H9 (cell line): ENCODE measurements at regions not wholly inside any gene's neighbourhood (a gene's known extent, or its start where the extent isn't known, plus 50 kb on each side); places are given as distances from the start of the nearest gene placed in this dataset.

Experiments used
- DNase-seq: peaks from one replicate; pipeline ENCODE4 v3.0.0-alpha.2; 2017
- H2AFZ ChIP-seq: one replicate; pipeline ENCODE4 v1.6.1; 2013; ENCODE audit warnings: mild to moderate bottlenecking, low read length, control low read depth, moderate library complexity
- H2AK5ac ChIP-seq: 2 replicates; pipeline ENCODE4 v1.6.1; 2013; ENCODE audit warnings: low read length, control low read depth, mixed read lengths; ENCODE audit not compliant: insufficient read length
- H2BK120ac ChIP-seq: one replicate; pipeline ENCODE4 v1.6.1; 2013; ENCODE audit warnings: low read depth, mild to moderate bottlenecking, low read length, control low read depth, inconsistent platforms; ENCODE audit not compliant: poor library complexity, severe bottlenecking
- H2BK12ac ChIP-seq: 2 replicates; pipeline ENCODE4 v1.6.1; 2013; ENCODE audit warnings: low read length, control low read depth, mixed read lengths, low read depth; ENCODE audit not compliant: insufficient read length
- H2BK15ac ChIP-seq: 2 replicates; pipeline ENCODE4 v1.6.1; 2013; ENCODE audit warnings: low read depth, low read length, control low read depth
- H2BK20ac ChIP-seq: one replicate; pipeline ENCODE4 v1.6.1; 2013; ENCODE audit warnings: low read depth, mild to moderate bottlenecking, low read length, control low read depth, inconsistent platforms; ENCODE audit not compliant: poor library complexity, severe bottlenecking
- H2BK5ac ChIP-seq: 2 replicates; pipeline ENCODE4 v1.6.1; 2013; ENCODE audit warnings: low read length, control low read depth, mixed read lengths; ENCODE audit not compliant: insufficient read length
- H3K14ac ChIP-seq: 2 replicates; pipeline ENCODE4 v1.6.1; 2013; ENCODE audit warnings: low read length, control low read depth; ENCODE audit not compliant: insufficient read depth
- H3K18ac ChIP-seq: 2 replicates; pipeline ENCODE4 v1.6.1; 2013; ENCODE audit warnings: low read depth, mild to moderate bottlenecking, mixed read lengths, low read length, control low read depth; ENCODE audit not compliant: insufficient read length
- H3K23ac ChIP-seq: 2 replicates; pipeline ENCODE4 v1.6.1; 2013; ENCODE audit warnings: low read length, control low read depth, mixed read lengths, low read depth; ENCODE audit not compliant: insufficient read length
- H3K23me2 ChIP-seq: 2 replicates; pipeline ENCODE4 v1.6.1; 2013; ENCODE audit warnings: low read depth, mild to moderate bottlenecking, mixed read lengths, low read length, control low read depth; ENCODE audit not compliant: insufficient read length, poor library complexity, severe bottlenecking
- H3K27ac ChIP-seq: 2 replicates; pipeline ENCODE4 v1.5.1; 2013; ENCODE audit warnings: low read length, control low read depth, mixed read lengths, low read depth; ENCODE audit not compliant: insufficient read length
- H3K27me3 ChIP-seq: 2 replicates; pipeline ENCODE4 v1.6.1; 2013; ENCODE audit warnings: low read length, control low read depth, inconsistent platforms; ENCODE audit not compliant: insufficient read depth
- H3K4ac ChIP-seq: 2 replicates; pipeline ENCODE4 v1.6.1; 2013; ENCODE audit warnings: low read depth, mild to moderate bottlenecking, control low read depth, inconsistent platforms, low read length, moderate library complexity
- H3K4me1 ChIP-seq: 2 replicates; pipeline ENCODE4 v1.6.1; 2013; ENCODE audit warnings: low read length, control low read depth, inconsistent platforms; ENCODE audit not compliant: insufficient read depth
- H3K4me2 ChIP-seq: 2 replicates; pipeline ENCODE4 v1.6.1; 2013; ENCODE audit warnings: low read length, control low read depth, mixed read lengths; ENCODE audit not compliant: insufficient read length, insufficient read depth
- H3K56ac ChIP-seq: 2 replicates; pipeline ENCODE4 v1.6.1; 2013; ENCODE audit warnings: low read depth, mild to moderate bottlenecking, mixed read lengths, low read length, control low read depth; ENCODE audit not compliant: insufficient read length
- H3K79me1 ChIP-seq: 2 replicates; pipeline ENCODE4 v1.6.1; 2013; ENCODE audit warnings: low read depth, mild to moderate bottlenecking, moderate library complexity, low read length, control low read depth, inconsistent platforms; ENCODE audit not compliant: insufficient read depth, poor library complexity, severe bottlenecking
- H3K79me2 ChIP-seq: 2 replicates; pipeline ENCODE4 v1.6.1; 2013; ENCODE audit warnings: low read length, control low read depth, inconsistent platforms; ENCODE audit not compliant: insufficient read depth
- H3K9ac ChIP-seq: 2 replicates; pipeline ENCODE4 v1.6.1; 2013; ENCODE audit warnings: low read length, control low read depth, mixed read lengths; ENCODE audit not compliant: insufficient read length; ENCODE audit errors: extremely low read depth
- H3K9me3 ChIP-seq: one replicate; pipeline ENCODE4 v1.6.1; 2013; ENCODE audit warnings: low read depth, low read length, inconsistent platforms; ENCODE audit not compliant: control insufficient read depth
- H3T11ph ChIP-seq: one replicate; pipeline ENCODE4 v1.6.1; 2013; ENCODE audit warnings: mild to moderate bottlenecking, low read length, control low read depth, inconsistent platforms
- H4K20me1 ChIP-seq: one replicate; pipeline ENCODE4 v1.6.1; 2013; ENCODE audit not compliant: control insufficient read depth, insufficient read length, insufficient read depth
- H4K5ac ChIP-seq: 2 replicates; pipeline ENCODE4 v1.6.1; 2013; ENCODE audit warnings: low read depth, mild to moderate bottlenecking, mixed read lengths, low read length, control low read depth; ENCODE audit not compliant: insufficient read length
- H4K8ac ChIP-seq: replicated peaks from 2 replicates; pipeline ENCODE4 v1.6.1; 2013; ENCODE audit warnings: low read length, control low read depth, mixed read lengths, low read depth; ENCODE audit not compliant: insufficient read length
- H4K91ac ChIP-seq: 2 replicates; pipeline ENCODE4 v1.6.1; 2013; ENCODE audit warnings: low read depth, mild to moderate bottlenecking, moderate library complexity, mixed read lengths, low read length, control low read depth; ENCODE audit not compliant: insufficient read length
- H3K27ac Mint-ChIP-seq, 3 experiments: 2 replicates in 2 of 3; 3 replicates in 1 of 3; pipeline ENCODE4 v1.8.0; 2020 to 2021; ENCODE audit warnings: mixed read lengths in 3 of 3, mild to moderate bottlenecking in 1 of 3, moderate library complexity in 1 of 3
- H3K27me3 Mint-ChIP-seq: 2 replicates; pipeline ENCODE4 v1.8.0; 2021; ENCODE audit warnings: low read depth, mild to moderate bottlenecking, moderate library complexity, mixed read lengths
- H3K36me3 Mint-ChIP-seq, 3 experiments: 2 replicates in 2 of 3; 3 replicates in 1 of 3; pipeline ENCODE4 v1.8.0; 2020 to 2021; ENCODE audit warnings: low read depth in 3 of 3, mixed read lengths in 3 of 3; ENCODE audit not compliant: insufficient read depth in 1 of 3
- H3K4me1 Mint-ChIP-seq, 2 experiments: 2 replicates each; pipeline ENCODE4 v1.8.0; 2020; ENCODE audit warnings: mixed read lengths in 2 of 2
- H3K4me3 Mint-ChIP-seq, 2 experiments: 2 replicates in 1 of 2; 3 replicates in 1 of 2; pipeline ENCODE4 v1.8.0; 2020 to 2021; ENCODE audit warnings: mild to moderate bottlenecking in 2 of 2, mixed read lengths in 2 of 2, moderate library complexity in 1 of 2
- H3K9me3 Mint-ChIP-seq, 2 experiments: 2 replicates in 1 of 2; 3 replicates in 1 of 2; pipeline ENCODE4 v1.8.0; 2020; ENCODE audit warnings: mild to moderate bottlenecking in 2 of 2, mixed read lengths in 2 of 2, moderate library complexity in 1 of 2
- CTCF ChIP-seq: fragments of 200-600 bp; sonication (generic); conservative IDR thresholded peaks from 3 replicates; pipeline ENCODE4 v1.8.0; 2021; ENCODE audit warnings: antibody characterized with exemption, mild to moderate bottlenecking
- WGBS: extraction: QIAGEN DNeasy Blood & Tissue Kit; methylation state at CpG from one replicate; pipeline ENCODE4 v1.1.7; 2013; ENCODE audit warnings: missing lambda C conversion rate, low lambda C conversion rate, mixed read lengths; ENCODE audit not compliant: insufficient read length; ENCODE audit errors: extremely low coverage; 5-methylcytosine and 5-hydroxymethylcytosine counted together

DNA sequence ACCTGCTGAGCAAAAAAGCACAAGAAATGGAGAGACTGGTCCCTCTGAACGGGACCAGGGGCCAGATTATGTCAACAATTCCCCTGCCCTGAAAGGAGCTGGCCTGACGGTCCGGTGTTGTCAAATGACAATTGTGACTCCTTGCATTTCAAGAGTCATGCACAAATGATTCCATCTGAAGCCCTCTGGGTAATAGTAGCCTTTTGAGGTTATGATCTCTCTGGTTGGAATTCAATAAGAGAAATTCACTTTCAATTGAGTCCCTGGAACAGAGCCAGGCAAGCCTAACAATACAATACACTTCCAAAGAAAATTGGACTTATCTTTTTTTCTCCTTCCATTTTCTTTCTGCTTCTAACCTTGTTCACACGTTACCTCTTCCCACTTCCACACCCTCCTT, 116.9 kb downstream of the C1D start:
- H3K18ac ChIP-seq = no peak overlapping the region
- no peak overlapping the region for H3K4me2 ChIP-seq
- Mint-ChIP-seq H3K27ac (no peak overlapping the region), H3K4me3 (no peak overlapping the region), H3K27me3 (peaks cover 34% of the 10 kb centered on the region), H3K9me3 (peaks cover 12 to 13% of the 10 kb centered on the region in 2 experiments), H3K36me3 (peaks cover 0 to 2% (median 0%) of the 10 kb centered on the region in 3 experiments; a peak in 1 of 7 replicates), H3K4me1 (peaks cover 6 to 21% of the 10 kb centered on the region in 2 experiments)
- H2AK5ac ChIP-seq = no peak overlapping the region
- no peak overlapping the region for H2BK120ac ChIP-seq
- no peak overlapping the region for H2BK20ac ChIP-seq
- H4K20me1 ChIP-seq = no peaks in the 10 kb centered on the region
- H3K23ac ChIP-seq = no peak overlapping the region
- no peaks in the 10 kb centered on the region for H3K27me3 ChIP-seq
- no CpG with 5 or more reads among the region's 4 CpGs for WGBS
- no peaks in the 10 kb centered on the region for H3K79me1 ChIP-seq
- no peak overlapping the region for H3K9ac ChIP-seq
- H3K14ac ChIP-seq = no peak overlapping the region
- H3K9me3 ChIP-seq = no peaks in the 10 kb centered on the region
- H3K56ac ChIP-seq = no peak overlapping the region
- no peaks in the 10 kb centered on the region for H3K79me2 ChIP-seq
- H4K8ac ChIP-seq = no peak overlapping the region
- no peak overlapping the region for H4K5ac ChIP-seq
- H3T11ph ChIP-seq = no peak overlapping the region
- no peak for DNase-seq
- no peak for TF ChIP-seq CTCF
- H3K23me2 ChIP-seq = no peaks in the 10 kb centered on the region
- H4K91ac ChIP-seq = no peak overlapping the region
- H2AFZ ChIP-seq = no peak overlapping the region
- H2BK12ac ChIP-seq = no peak overlapping the region
- H3K4ac ChIP-seq = no peak overlapping the region
- H2BK15ac ChIP-seq = no peak overlapping the region
- H3K27ac ChIP-seq = no peak overlapping the region
- H2BK5ac ChIP-seq = no peak overlapping the region
- no peaks in the 10 kb centered on the region for H3K4me1 ChIP-seq
